Retina (tissue), 1 donor: ENCODE measurements at regions not wholly inside any gene's neighbourhood (a gene's known extent, or its start where the extent isn't known, plus 50 kb on each side); places are given as distances from the start of the nearest gene placed in this dataset.
"Not testable (repeated sequence)": the region's sequence is repeated elsewhere in the genome, so short reads cannot be mapped to it uniquely, and the experiment has no call there.

Source experiments
- DNase-seq: peaks from one replicate; pipeline ENCODE4 v3.0.0-alpha.2; 2016

DNA sequence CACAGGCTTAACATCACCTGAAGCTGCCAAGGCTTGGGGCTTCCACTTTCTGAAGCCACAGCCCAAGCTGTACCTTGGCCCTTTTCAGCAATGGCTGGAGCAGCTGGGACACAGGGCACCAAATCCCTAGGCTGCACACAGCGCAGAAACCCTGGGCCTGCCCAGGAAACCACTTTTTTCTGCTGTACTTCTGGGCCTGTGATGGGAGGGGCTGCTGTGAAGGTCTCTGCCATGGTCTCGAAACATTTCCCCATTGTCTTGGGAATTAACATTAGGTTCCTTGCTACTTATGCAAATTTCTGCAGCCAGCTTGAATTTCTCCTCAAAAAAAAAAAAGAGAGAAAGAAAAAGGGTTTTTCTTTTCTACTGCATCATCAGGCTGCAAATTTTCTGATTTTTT, 219.1 kb downstream of the RPL10L start:
- DNase-seq = no peak

DNA sequence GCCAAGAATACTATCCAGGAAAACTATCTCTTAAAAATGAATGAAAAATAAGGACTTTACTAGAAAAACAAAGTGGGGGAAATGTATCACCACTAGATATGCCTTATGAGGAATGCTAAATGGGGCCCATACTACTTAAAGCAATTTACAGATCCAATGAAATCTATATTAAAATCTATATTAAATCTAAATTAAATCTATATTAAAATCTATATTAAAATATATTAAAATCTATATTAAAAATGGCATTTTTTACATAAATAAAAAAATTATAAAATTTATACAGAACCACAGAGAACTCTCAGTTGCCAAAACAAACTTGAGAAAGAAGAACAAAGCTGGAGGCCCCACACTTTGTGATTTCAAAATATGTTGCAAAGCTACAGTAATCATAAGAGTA, 234.5 kb downstream of the RPL10L start:
- no peak for DNase-seq

DNA sequence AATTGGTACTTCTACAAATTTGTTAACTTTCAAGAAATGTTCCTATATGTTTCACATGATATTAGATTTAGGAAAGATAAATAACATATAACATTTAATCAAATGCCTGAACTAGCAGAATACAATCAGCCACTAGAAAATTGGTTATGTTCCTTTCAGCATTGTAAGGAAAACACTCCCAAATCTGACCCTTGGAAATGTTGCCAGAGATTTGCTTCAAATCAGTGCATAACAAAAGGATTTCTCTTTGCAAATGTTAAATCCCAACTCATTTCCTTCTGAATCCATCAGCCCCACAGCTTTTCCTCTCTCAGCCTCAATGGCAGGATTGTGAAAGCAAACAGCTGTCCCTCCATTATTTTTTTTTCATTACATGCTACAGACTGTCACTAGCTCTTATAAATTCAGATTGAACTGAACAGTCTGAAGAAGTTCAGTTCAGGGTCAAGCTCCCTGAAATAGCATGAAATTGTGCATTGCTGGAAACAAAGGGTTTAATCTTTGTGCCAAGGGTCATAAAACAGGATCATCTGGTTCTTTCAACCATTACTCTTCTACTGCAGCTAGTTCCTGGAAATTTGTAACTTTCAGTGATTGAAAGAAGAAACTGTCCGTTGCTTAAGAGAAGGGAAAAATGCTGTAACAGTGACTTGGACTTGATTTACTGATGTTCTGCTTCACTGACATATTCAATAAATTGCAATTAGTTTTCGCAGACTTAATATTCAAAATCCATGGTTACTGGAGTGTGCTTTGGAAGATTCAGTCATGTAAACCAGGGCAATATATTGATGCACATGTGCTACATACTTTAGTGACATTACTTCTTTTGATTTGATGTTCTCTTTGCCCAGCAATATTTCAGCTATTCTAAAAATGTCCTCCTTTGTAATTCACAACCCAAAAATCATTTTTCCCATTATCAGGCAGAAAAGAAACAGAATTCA, 246.4 kb downstream of the RPL10L start:
- DNase-seq = peak; percentile 68

DNA sequence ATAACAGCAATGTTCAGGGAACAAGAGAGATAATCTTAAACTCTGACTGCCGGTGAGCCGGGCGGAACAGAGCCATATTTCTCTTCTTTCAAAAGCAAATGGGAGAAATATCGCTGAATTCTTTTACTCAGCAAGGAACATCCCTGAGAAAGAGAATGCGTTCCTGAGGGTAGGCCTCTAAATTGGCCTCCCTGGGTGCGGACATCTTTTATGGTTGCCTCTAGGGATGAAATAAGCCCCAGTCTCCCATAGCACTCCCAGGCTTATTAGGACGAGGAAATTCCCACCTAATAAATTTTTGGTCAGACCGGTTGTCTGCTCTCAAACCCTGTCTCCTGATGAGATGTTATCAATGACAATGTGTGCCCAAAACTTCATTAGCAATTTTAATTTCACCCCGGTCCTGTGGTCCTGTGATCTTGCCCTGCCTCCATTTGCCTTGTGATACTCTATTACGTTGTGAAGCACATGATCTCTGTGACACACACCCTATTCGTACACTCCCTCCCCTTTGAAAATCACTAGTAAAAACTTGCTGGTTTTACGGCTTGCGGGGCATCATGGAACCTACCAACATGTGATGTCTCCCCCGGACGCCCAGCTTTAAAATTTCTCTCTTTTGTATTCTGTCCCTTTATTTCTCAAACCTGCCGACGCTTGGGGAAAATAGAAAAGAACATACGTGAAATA, 249.4 kb downstream of the RPL10L start:
- not testable (repeated sequence) for DNase-seq

DNA sequence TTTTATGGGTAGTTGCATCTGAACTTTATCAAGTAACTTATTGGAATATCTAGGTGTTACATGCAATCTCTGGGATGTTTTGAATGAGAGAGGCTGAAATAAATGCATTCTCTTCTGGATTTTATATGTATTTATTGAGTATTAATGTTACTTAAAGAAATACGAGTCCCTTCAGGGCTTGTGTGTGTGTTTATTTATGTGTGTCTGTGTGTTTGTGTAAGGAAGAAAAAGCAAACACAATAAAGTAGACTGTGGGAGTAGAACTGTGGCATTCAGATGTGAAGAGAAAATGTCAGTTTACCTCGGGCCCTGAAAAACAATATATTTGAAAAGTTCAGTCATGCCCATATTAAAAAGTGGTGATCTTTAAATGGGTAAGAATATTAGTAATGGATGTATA, 250.5 kb downstream of the RPL10L start:
- DNase-seq = no peak

DNA sequence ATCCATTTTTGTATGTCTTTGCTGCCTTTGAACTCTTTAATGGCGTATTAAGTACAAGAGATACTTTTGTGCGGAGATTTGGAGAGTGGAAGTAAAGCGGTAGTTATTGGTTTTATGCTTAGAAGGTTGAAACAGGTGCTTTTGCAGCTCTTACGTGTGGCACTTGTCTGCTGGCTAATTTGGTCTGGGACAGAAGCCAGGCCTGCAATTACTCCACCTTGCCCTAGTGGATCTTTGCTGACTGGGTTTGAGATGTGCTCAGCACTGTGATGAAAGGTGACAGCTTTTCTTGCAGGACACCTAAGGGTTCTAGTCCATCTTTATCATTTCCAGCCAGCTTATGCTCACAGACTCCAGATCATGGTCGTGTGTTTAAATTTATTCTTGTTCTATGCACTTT, 252.5 kb downstream of the RPL10L start:
- no peak for DNase-seq

DNA sequence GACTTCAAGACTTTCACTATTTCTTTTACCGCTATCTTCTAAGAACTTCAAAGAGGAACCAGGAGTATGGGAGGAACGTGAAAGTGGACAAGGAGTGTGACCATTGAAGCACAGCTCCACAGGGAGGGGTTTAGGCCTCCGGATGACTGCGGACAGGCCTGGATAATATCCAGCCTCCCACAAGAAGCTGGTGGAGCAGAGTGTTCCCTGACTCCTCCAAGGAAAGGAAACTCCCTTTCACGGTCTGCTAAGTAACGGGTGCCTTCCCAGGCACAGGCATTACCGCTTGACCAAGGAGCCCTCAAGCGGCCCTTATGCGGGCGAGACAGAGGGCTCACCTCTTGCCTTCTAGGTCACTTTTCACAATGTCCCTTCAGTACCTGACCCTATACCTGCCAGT, 267.0 kb downstream of the RPL10L start:
- DNase-seq = no peak

DNA sequence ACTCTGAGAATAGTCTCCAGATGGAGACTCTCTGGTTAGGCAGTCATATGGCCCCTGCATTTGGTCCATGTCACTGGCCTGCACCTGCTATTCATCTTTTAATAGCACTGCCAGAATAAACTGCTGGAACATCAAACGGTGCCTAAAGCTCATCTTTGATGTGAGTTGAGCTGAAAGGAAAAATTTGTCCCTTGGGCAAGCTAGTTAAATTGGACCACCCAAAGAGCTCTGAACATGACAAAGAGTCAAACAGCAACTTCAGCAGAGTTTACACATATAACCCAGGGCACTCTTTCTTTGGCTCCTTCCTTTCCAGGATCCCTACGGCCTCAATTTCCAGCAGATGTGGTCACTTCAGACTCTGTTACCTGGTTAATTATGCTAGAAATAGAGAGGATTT, 269.9 kb downstream of the RPL10L start:
- peak; percentile 26 for DNase-seq

DNA sequence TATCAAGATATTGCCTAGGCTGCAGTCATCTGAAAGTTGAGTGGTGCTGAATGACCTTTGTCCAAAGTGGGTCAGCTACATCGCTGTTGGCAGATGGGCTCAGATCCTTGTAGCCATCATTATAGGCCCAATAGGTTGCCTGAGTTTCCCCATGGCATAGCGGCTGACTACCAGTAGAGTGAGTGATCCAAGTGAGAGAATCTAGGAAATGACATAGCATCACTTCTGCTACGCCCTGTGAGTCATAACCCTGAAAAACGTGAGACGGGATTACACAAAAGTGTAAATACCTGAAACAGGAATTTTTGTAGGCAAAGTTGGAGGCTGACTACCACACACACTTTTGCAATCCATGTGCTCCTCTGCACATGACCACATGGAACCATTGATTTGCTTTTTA, 273.3 kb downstream of the RPL10L start:
- no peak for DNase-seq

DNA sequence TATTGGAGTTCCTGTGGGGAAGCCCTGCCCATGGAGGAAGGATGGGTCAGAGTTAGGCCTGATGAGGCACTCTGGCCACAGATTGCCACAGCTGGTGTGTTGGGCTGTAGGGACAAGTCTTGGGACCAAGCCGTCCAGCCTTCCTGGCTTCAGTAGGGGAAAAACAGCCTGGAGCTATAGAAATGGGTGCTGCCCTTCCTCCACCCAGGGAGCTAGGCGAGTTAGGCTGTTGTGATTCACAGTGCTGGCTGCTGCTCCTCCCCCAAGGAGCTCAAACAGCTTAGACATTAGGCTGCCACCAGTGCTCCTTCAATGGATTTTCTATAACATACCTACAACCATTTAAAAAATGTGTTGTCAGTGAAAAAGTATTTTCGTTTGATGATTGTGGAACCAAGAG, 274.3 kb downstream of the RPL10L start:
- no peak for DNase-seq

DNA sequence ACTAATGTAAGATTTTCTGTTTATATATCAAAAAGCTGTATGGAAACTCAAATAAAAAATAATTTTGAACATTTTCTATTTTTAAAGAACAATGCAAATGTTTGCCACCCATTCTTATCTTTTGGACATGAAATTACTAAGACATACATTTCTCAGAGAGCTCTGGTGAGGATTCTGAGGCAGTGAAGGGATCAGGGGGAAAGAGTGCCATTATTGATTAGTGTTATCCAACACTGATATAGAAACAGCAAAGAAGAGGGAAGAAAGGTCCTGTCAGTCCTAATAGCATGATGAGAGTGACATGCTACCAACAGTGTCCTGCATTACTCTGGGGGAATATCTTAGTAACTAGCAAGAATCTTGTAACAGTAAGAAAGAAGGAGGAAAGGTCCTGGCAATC, 282.2 kb downstream of the RPL10L start:
- peak; percentile 64 for DNase-seq

DNA sequence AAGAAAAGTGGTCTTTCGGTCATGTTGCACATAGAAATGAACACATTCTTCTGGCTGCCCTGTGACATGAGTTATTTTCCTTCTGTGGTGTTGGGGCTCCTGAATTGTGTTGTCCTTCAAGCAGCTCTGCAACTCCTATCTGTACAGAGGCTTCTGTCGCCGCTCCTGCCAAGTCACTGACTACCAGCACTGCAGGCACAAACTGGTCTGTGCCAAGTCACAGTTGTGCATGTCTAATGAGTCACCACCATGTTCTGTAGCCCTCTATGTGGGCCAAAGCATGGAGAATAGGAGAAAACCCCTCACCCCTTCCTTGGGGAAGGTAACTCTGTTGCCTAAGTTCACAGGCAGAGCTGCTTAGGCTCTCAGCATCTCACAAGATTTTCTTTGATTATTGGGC, 283.3 kb downstream of the RPL10L start:
- DNase-seq = peak; percentile 21

DNA sequence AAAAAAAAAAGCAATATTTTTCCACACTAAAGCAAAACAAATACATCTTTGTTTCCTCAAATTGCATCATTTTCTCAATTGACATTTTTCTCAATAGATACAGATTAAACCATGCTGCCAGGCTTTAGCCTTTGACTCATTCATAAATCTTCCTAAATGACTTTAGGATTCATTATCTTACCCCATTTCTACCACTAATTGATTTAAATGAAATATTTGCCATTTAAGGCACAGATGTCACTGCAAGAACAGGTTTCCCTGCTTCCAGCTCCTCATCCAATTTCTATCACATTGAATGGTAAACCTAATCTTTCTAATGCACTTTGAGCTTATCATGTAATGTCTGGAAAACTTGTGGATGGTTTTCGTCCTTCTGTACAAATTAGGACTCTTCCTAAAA, 298.7 kb downstream of the RPL10L start:
- no peak for DNase-seq

DNA sequence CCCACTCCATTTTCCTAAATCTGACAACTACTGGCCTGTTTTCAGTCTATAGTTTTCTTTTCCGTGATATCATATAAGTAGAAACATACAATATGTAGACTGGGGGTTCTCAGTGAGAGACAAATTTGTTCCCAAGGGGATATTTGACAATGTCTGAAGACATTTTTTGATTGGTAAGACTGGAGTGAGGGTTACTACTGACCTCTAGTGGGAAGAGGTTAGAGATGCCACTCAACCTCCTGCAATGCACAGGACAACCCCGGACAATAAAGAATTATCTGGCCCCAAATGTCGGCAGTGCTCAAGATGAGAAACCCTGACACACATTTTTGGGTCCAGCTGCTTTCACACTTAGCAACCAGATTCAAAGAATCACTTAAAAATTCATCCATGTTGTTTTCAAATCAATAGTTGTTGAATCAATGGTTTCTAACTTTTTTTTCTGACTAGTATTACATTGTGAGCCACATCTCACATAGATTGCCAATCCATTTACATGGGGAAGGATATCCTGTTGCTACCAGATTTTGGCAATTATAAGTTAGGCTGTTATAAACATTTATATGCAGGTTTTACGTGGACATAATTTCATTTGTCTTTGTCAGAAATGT, 307.1 kb downstream of the RPL10L start:
- DNase-seq = no peak

DNA sequence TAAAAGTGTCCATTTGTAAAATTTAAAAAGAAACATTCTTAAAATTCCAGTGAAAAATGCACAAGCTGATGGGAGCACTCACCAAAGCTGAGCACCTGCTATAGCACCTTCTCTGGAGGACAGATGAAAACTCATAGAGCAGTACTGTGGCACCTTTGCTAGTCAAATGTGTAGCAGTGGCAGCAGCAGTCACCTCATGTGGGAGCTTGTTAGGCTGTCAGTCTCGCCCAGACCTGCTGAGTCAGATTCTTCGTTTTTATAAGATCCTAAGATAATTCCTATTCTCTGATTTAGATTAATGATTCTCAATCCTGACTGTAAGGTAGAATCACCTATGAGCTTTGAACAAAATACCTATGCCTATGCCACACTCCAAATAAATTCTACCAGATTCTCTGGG, 325.8 kb downstream of the RPL10L start:
- no peak for DNase-seq

DNA sequence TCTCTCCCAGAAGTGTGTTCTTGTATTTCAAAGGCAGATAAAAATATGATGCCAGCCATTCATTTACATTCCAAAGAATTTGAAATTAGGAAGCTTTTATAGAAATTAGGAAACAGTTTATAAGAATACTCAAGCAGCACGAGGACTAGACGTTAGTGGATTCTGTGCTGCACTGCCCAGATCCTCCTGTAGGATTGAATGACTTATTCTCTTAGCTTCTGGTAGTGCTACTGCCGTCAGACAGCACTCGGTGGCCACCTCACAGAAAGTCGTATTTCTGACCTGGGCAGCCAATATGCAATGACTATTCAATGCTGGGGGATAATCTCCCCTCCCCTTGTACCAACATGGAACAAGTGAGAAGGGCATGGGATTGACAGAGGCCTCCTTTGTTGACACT, 326.4 kb downstream of the RPL10L start:
- DNase-seq = no peak

DNA sequence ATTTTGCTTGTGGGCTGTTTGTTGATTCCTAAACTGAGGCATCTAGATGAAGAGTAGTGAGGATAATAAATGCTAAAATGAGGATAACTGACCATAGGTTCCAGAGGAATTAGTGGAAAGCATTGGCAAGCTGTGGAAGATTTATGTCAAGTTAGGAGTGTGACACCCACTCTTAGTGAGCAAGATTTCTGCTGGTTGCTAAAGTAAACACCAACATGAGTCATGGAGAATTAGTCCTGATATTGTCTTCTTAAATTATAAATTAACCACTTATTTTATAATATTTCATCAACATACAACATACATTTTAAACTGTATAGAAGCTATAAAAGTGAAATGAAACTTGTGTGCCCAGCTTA, 328.2 kb downstream of the RPL10L start:
- DNase-seq = no peak

DNA sequence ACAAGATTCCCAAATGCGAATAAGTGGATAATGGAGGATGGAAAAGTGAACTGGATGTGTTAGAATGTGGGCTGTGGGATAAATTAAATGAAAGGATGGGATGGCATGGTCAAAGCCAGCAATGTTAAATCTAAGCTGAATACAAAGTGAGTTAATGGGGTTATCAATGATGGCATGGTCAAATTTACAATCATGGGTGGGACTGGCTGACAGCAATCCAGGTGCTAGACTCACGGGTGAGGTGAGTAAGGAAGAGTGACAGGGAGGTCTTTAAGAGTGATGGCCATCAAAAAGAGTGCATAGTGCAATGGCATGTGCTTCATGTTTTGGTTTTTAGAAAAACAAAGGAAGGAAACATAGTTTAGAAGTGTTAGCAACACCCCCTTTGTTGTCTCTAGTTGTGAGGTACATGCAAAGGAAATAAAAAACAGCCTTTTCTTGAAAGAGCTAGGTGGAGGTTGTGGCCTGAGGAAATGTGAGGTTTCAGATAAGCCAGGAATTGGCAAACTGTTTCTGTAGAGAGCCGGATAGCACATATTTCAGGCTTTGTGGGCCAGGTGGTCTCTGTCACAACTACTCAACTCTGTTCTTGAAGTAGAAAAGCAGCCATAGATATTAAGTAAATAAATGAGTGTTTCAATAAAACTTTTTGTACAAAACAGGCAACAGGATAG, 328.7 kb downstream of the RPL10L start:
- DNase-seq = no peak

DNA sequence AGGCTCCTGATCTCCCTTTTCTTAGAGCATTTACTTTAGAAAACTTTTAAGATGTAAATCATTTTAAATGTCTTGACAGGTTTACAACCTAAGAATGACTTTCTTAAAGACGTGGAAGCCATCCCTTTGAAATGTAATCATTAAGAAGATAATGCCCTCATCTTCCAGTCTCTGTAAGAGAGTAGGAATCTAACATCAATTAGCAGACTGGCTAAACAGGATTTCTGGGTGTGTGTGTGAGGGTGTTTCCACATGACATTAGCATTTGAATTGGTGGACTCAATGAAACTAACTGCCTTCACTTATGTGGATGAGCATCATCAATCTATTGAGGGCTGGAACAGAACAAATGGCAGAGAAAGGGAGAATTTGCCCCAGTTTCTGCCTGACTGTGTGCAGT, 329.5 kb downstream of the RPL10L start:
- no peak for DNase-seq

DNA sequence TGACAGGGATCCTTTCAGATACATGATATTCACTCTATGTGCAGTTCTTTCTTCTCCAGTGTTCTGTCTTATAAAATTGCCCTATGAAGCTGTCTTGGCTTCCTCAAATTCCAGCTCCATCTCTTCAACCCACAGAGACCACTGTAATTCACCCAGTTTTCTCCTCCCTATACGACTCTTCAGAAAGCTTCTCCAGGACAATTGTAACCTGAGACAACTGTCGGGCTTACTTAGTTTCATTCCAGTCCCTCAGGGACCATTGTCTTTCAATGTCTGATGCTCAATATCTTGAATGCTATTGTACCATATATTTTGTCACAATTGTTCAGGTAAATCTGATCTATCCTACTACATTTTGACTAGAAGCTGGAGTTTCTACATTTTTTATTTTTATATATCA, 345.3 kb downstream of the RPL10L start:
- no peak for DNase-seq

DNA sequence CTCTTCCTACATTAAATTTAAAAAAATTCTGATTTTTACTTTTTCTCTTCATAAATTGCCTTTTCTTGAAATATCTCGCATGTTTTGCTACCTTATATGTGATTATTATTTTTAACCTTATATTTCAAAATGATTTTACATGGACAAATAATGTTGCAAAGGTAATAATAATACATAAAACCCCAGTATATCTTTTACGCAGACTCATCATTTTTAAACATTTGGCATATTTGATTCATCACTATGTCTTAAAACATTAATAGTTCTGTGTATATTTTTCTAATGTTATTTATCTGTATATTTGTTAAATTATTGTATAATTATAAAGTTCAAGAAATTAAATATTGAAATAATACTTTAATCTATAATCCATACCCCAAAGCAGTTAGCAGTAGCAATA, 350.8 kb downstream of the RPL10L start:
- DNase-seq = no peak

DNA sequence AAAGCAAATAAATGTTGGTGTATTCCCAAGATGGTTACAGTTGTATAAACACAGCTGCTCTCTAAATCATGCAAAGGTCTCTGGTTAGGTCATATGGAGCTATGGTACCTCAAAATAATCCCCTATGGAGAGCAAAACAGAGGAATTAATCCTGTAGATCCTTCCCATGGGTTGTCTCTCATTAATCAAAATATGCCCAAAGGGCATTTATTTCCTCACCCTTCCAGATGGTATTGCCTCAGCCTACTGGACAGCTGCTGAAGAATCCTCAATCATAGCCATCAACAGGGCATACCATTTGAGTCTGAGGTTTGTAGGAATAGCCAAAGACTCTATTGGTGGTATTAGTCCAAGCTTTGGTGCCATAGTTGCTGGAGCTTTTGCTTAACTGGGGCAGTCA, 360.9 kb downstream of the RPL10L start:
- no peak for DNase-seq

DNA sequence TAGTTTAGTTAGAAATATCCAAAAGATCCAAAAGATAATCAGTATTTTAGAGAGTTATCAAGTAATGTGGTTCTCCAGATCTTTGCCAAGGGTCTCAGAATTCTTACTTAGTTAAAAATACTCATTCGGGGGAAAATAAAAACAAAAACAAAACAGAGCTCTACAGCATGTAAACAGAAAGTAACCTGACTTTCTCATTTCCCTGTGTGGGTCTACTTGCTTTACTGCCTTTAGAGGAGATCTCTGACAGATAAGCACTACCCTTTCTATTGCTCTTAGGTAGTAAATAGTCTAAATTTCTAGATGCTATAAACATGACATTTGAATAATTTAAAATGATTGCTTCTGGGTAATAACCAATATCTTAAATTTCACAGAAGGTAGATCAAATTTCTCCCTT, 371.8 kb downstream of the RPL10L start:
- DNase-seq = no peak

DNA sequence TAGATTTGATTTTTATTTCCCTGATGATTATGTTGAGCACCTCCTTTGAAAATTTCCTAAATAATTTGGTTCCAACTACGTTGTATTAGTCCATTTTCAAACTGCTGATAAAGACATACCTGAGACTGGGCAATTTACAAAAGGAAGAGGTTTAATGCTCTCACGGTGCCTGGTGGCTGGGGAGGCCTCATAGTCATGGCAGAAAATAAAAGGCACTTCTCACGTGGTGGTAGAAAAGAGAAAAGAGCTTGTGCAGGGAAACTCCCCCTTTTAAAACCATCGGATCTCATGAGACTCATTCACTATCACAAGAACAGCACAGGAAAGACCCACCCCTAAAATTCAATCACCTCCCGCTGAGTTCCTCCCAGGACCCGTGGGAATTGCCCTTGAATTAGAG, 372.3 kb downstream of the RPL10L start:
- no peak for DNase-seq
